ENCODE measurements at regions not wholly inside any gene's neighbourhood (a gene's known extent, or its start where the extent isn't known, plus 50 kb on each side); places are given as distances from the start of the nearest gene placed in this dataset.

- TF ChIP-seq CTCF (conservative IDR thresholded peaks at IDR 0.05; ENCODE audit: low read depth in 2 of 2), result peak; percentile 7 to 28; a peak in 1 of 4 replicates
- TF ChIP-seq EZH2 (IDR thresholded peaks at IDR 0.05; ENCODE audit: low read depth, unreplicated experiment), result no peak
- TF ChIP-seq REST (IDR thresholded peaks at IDR 0.05; ENCODE audit: unreplicated experiment), result no peak
- TF ChIP-seq EZH2phosphoT487 (IDR thresholded peaks at IDR 0.05; ENCODE audit: unreplicated experiment), result no peak
- no peak for TF ChIP-seq POLR2AphosphoS5 (IDR thresholded peaks at IDR 0.05; ENCODE audit: low read depth)
- no peak for TF ChIP-seq ZNF331 (CRISPR knock-in tag; IDR thresholded peaks at IDR 0.05; ENCODE audit: low read depth)
These were observed 293.7 kb downstream of the NDUFA10 start for GRCh38 chr2:239731422-239731821.
